ENCODE measurements at regions not wholly inside any gene's neighbourhood (a gene's known extent, or its start where the extent isn't known, plus 50 kb on each side); places are given as distances from the start of the nearest gene placed in this dataset.

DNA sequence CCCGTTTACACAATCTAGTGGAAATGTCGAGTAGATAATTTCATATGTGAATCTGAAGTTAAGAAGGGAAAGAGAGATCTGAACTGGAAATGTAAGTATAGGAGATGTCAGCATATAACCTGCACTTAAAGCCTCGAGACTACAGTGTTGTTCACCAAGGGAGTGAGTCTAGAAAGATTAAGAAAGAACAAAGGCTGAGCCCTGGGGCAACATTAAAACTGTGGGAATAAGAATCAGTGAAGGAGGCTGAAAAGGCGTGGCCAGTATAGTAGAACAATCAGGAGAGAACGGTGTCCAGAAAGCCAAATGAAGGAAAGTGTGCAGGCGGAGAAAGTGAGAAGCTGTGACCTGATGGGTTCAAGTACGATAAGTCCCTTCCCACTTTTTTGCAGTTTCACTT, 118.8 kb upstream of the TENM3 start:
- no peak overlapping the region for H2BK120ac ChIP-seq (ENCODE audit: low read depth, low read length)
- H3K36me3 ChIP-seq (ENCODE audit: control insufficient read depth, insufficient read depth, low read length): no peaks in the 10 kb centered on the region
- H3K4me3 ChIP-seq (ENCODE audit: low read length): no peak overlapping the region
- no peak overlapping the region for H3K27ac ChIP-seq (ENCODE audit: low read depth, low read length)
- no peak overlapping the region for H3K4me2 ChIP-seq (ENCODE audit: low read length)
- H2BK5ac ChIP-seq (ENCODE audit: low read length): no peak overlapping the region
- no peaks in the 10 kb centered on the region for H3K79me1 ChIP-seq (ENCODE audit: low read length)
- no peak overlapping the region for H4K5ac ChIP-seq (ENCODE audit: low read length)
- H2BK15ac ChIP-seq (replicated peaks; ENCODE audit: low read depth): no peak overlapping the region
- no peak overlapping the region for H3K4ac ChIP-seq (ENCODE audit: low read depth, low read length)
- H3K9ac ChIP-seq (ENCODE audit: low read length): no peak overlapping the region
- no CpG with 5 or more reads among the region's 7 CpGs for WGBS (ENCODE audit: extremely low coverage, insufficient coverage, low lambda C conversion rate)
- no peaks in the 10 kb centered on the region for H3K79me2 ChIP-seq (ENCODE audit: control insufficient read depth, insufficient read depth, low read length)
- DNase-seq: no peak
- no peaks in the 10 kb centered on the region for H3K4me1 ChIP-seq (ENCODE audit: control insufficient read depth, low read depth, low read length)
- H2AK5ac ChIP-seq (ENCODE audit: low read length): no peak overlapping the region
- no peak overlapping the region for H3K23ac ChIP-seq (ENCODE audit: low read length)
- no peak overlapping the region for H3K18ac ChIP-seq (ENCODE audit: low read length)
- H3K56ac ChIP-seq (ENCODE audit: low read length): no peak overlapping the region
- H3K27me3 ChIP-seq (ENCODE audit: insufficient read depth, low read length, poor library complexity): no peaks in the 10 kb centered on the region
- no peak overlapping the region for H4K8ac ChIP-seq (ENCODE audit: low read depth, low read length)

DNA sequence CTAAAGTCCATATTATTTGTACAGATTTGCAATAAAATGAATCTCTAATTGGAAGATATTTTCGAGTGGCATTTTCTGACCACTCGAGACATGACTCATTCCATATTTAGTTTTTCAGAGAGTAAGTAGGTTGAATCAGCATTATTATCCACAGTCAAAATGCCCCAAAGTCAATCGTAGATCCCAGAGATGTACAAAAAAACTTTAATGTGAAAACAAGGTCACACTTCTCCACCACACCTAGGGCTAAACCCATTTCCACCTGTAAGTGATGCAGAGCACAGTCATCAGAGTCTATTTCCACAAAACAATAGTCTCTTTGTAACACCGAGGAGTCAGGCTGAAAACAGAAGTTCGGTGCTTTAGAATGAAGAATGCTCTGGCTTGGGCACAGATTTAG, 117.1 kb upstream of the TENM3 start:
- no CpG with 5 or more reads among the region's 5 CpGs for WGBS (ENCODE audit: extremely low coverage, insufficient coverage, low lambda C conversion rate)

GRCh38 chr4:182126603-182127002, 116.6 kb upstream of the TENM3 start:
- WGBS (ENCODE audit: extremely low coverage, insufficient coverage, low lambda C conversion rate): no CpG with 5 or more reads among the region's 2 CpGs
- Histone ChIP-seq H3K4ac (ENCODE audit: low read depth, low read length) (no peak overlapping the region), H3K27ac (ENCODE audit: low read depth, low read length) (no peak overlapping the region), H3K79me1 (ENCODE audit: low read length) (no peaks in the 10 kb centered on the region), H3K18ac (ENCODE audit: low read length) (no peak overlapping the region), H3K4me2 (ENCODE audit: low read length) (no peak overlapping the region), H3K56ac (ENCODE audit: low read length) (no peak overlapping the region), H3K36me3 (ENCODE audit: control insufficient read depth, insufficient read depth, low read length) (no peaks in the 10 kb centered on the region), H3K23ac (ENCODE audit: low read length) (no peak overlapping the region), H4K5ac (ENCODE audit: low read length) (no peak overlapping the region), H3K4me1 (ENCODE audit: control insufficient read depth, low read depth, low read length) (no peaks in the 10 kb centered on the region), H2BK120ac (ENCODE audit: low read depth, low read length) (no peak overlapping the region), H3K27me3 (ENCODE audit: insufficient read depth, low read length, poor library complexity) (no peaks in the 10 kb centered on the region), H3K79me2 (ENCODE audit: control insufficient read depth, insufficient read depth, low read length) (no peaks in the 10 kb centered on the region), H2AK5ac (ENCODE audit: low read length) (no peak overlapping the region), H3K4me3 (ENCODE audit: low read length) (no peak overlapping the region), H2BK5ac (ENCODE audit: low read length) (no peak overlapping the region), H4K8ac (ENCODE audit: low read depth, low read length) (no peak overlapping the region), H2BK15ac (replicated peaks; ENCODE audit: low read depth) (no peak overlapping the region), H3K9ac (ENCODE audit: low read length) (no peak overlapping the region)
- no peak for DNase-seq

More for the DNA sequence above, 117.1 kb upstream of the TENM3 start:
- H3K79me1 ChIP-seq (ENCODE audit: low read length): no peaks in the 10 kb centered on the region
- H4K5ac ChIP-seq (ENCODE audit: low read length): no peak overlapping the region
- no peak overlapping the region for H3K4me3 ChIP-seq (ENCODE audit: low read length)
- no peaks in the 10 kb centered on the region for H3K79me2 ChIP-seq (ENCODE audit: control insufficient read depth, insufficient read depth, low read length)
- no peak overlapping the region for H2AK5ac ChIP-seq (ENCODE audit: low read length)
- no peak overlapping the region for H2BK15ac ChIP-seq (replicated peaks; ENCODE audit: low read depth)
- H2BK120ac ChIP-seq (ENCODE audit: low read depth, low read length): no peak overlapping the region
- H3K56ac ChIP-seq (ENCODE audit: low read length): no peak overlapping the region
- no peak overlapping the region for H2BK5ac ChIP-seq (ENCODE audit: low read length)
- H3K18ac ChIP-seq (ENCODE audit: low read length): no peak overlapping the region
- no peak overlapping the region for H3K4ac ChIP-seq (ENCODE audit: low read depth, low read length)
- no peak overlapping the region for H3K23ac ChIP-seq (ENCODE audit: low read length)
- no peak overlapping the region for H3K27ac ChIP-seq (ENCODE audit: low read depth, low read length)
- no peaks in the 10 kb centered on the region for H3K27me3 ChIP-seq (ENCODE audit: insufficient read depth, low read length, poor library complexity)
- no peaks in the 10 kb centered on the region for H3K36me3 ChIP-seq (ENCODE audit: control insufficient read depth, insufficient read depth, low read length)
- H4K8ac ChIP-seq (ENCODE audit: low read depth, low read length): no peak overlapping the region
- H3K4me1 ChIP-seq (ENCODE audit: control insufficient read depth, low read depth, low read length): no peaks in the 10 kb centered on the region
- H3K9ac ChIP-seq (ENCODE audit: low read length): no peak overlapping the region
- no peak for DNase-seq
- no peak overlapping the region for H3K4me2 ChIP-seq (ENCODE audit: low read length)

DNA sequence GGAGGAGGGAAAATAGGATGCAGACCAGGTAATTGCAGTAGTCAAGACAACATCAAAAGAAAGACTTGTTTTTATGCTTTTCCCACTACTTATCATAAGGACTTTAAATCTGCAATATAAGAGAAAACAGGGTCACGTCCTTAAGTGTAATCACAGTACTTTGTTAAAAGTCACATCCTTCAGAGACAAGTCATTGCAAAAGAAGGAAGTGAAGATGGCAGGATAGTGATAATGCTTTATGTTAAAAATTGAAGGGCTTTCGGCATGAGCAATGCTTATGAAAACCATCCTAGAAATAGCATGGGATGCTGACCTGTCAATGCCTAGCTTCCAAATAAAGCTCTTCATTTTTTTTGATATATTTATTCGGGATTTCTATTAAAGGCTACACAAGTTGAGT, 110.2 kb upstream of the TENM3 start:
- WGBS (ENCODE audit: extremely low coverage, insufficient coverage, low lambda C conversion rate): no CpG with 5 or more reads among the region's 3 CpGs
- H2BK120ac ChIP-seq (ENCODE audit: low read depth, low read length): no peak overlapping the region

DNA sequence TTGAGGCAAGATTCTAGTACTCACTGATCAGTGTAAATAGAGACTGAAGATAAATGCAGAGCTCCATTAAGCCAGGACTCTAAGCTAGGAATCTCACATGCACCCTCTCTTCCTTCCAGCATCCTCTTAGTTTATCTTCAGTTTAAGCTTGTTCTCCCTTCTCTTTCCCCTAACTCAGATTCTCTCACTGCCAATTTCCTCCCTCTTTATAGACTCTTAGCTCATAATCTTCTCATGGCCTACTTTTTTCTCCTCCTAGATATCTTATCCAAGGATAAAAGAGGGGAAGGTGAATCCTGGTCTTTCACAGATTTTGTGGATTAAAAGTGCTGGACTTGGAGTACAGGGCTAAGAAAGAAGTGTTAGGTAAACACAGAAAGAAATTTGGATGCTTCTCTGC, 108.9 kb upstream of the TENM3 start:
- no peak overlapping the region for H3K27ac ChIP-seq (ENCODE audit: low read depth, low read length)
- H3K27me3 ChIP-seq (ENCODE audit: insufficient read depth, low read length, poor library complexity): no peaks in the 10 kb centered on the region
- no peak overlapping the region for H2BK120ac ChIP-seq (ENCODE audit: low read depth, low read length)
- H4K5ac ChIP-seq (ENCODE audit: low read length): no peak overlapping the region
- no peak overlapping the region for H2BK15ac ChIP-seq (replicated peaks; ENCODE audit: low read depth)
- H2AK5ac ChIP-seq (ENCODE audit: low read length): no peak overlapping the region
- no peak overlapping the region for H3K18ac ChIP-seq (ENCODE audit: low read length)
- no peak overlapping the region for H3K9ac ChIP-seq (ENCODE audit: low read length)
- no peak overlapping the region for H3K56ac ChIP-seq (ENCODE audit: low read length)
- H3K79me1 ChIP-seq (ENCODE audit: low read length): no peaks in the 10 kb centered on the region
- H3K4ac ChIP-seq (ENCODE audit: low read depth, low read length): no peak overlapping the region
- H3K4me2 ChIP-seq (ENCODE audit: low read length): no peak overlapping the region
- no peak overlapping the region for H2BK5ac ChIP-seq (ENCODE audit: low read length)
- H4K8ac ChIP-seq (ENCODE audit: low read depth, low read length): no peak overlapping the region
- no peak for DNase-seq
- H3K79me2 ChIP-seq (ENCODE audit: control insufficient read depth, insufficient read depth, low read length): no peaks in the 10 kb centered on the region
- no peaks in the 10 kb centered on the region for H3K36me3 ChIP-seq (ENCODE audit: control insufficient read depth, insufficient read depth, low read length)
- no peak overlapping the region for H3K23ac ChIP-seq (ENCODE audit: low read length)
- peaks cover 5% of the 10 kb centered on the region for H3K4me1 ChIP-seq (ENCODE audit: control insufficient read depth, low read depth, low read length)
- no peak overlapping the region for H3K4me3 ChIP-seq (ENCODE audit: low read length)

More for the DNA sequence above, 110.2 kb upstream of the TENM3 start:
- Histone ChIP-seq H3K27me3 (ENCODE audit: insufficient read depth, low read length, poor library complexity) (no peaks in the 10 kb centered on the region), H3K27ac (ENCODE audit: low read depth, low read length) (no peak overlapping the region), H2AK5ac (ENCODE audit: low read length) (no peak overlapping the region), H3K79me2 (ENCODE audit: control insufficient read depth, insufficient read depth, low read length) (no peaks in the 10 kb centered on the region), H3K18ac (ENCODE audit: low read length) (no peak overlapping the region), H3K9ac (ENCODE audit: low read length) (no peak overlapping the region), H3K56ac (ENCODE audit: low read length) (no peak overlapping the region), H3K79me1 (ENCODE audit: low read length) (no peaks in the 10 kb centered on the region), H3K4ac (ENCODE audit: low read depth, low read length) (peak overlapping the region; percentile 31), H3K4me3 (ENCODE audit: low read length) (no peak overlapping the region), H4K8ac (ENCODE audit: low read depth, low read length) (no peak overlapping the region), H3K4me2 (ENCODE audit: low read length) (no peak overlapping the region), H3K23ac (ENCODE audit: low read length) (no peak overlapping the region), H2BK5ac (ENCODE audit: low read length) (no peak overlapping the region), H2BK15ac (replicated peaks; ENCODE audit: low read depth) (no peak overlapping the region), H4K5ac (ENCODE audit: low read length) (no peak overlapping the region), H3K4me1 (ENCODE audit: control insufficient read depth, low read depth, low read length) (peaks cover 5% of the 10 kb centered on the region), H3K36me3 (ENCODE audit: control insufficient read depth, insufficient read depth, low read length) (no peaks in the 10 kb centered on the region)
- no peak for DNase-seq

GRCh38 chr4:182136201-182136600, 107.0 kb upstream of the TENM3 start:
- Histone ChIP-seq H2AK5ac (ENCODE audit: low read length) (no peak overlapping the region), H3K4ac (ENCODE audit: low read depth, low read length) (no peak overlapping the region), H3K27ac (ENCODE audit: low read depth, low read length) (no peak overlapping the region), H3K23ac (ENCODE audit: low read length) (no peak overlapping the region), H3K36me3 (ENCODE audit: control insufficient read depth, insufficient read depth, low read length) (no peaks in the 10 kb centered on the region), H3K79me1 (ENCODE audit: low read length) (no peaks in the 10 kb centered on the region), H3K27me3 (ENCODE audit: insufficient read depth, low read length, poor library complexity) (no peaks in the 10 kb centered on the region), H3K56ac (ENCODE audit: low read length) (no peak overlapping the region), H3K9ac (ENCODE audit: low read length) (no peak overlapping the region), H4K5ac (ENCODE audit: low read length) (no peak overlapping the region), H4K8ac (ENCODE audit: low read depth, low read length) (no peak overlapping the region), H2BK15ac (replicated peaks; ENCODE audit: low read depth) (no peak overlapping the region), H3K4me1 (ENCODE audit: control insufficient read depth, low read depth, low read length) (peaks cover 5% of the 10 kb centered on the region), H2BK120ac (ENCODE audit: low read depth, low read length) (no peak overlapping the region), H2BK5ac (ENCODE audit: low read length) (no peak overlapping the region), H3K79me2 (ENCODE audit: control insufficient read depth, insufficient read depth, low read length) (no peaks in the 10 kb centered on the region), H3K4me3 (ENCODE audit: low read length) (no peak overlapping the region), H3K18ac (ENCODE audit: low read length) (no peak overlapping the region), H3K4me2 (ENCODE audit: low read length) (no peak overlapping the region)
- no CpG with 5 or more reads among the region's 3 CpGs for WGBS (ENCODE audit: extremely low coverage, insufficient coverage, low lambda C conversion rate)
- DNase-seq: no peak

All from mesendoderm (in vitro differentiated cells).